SK-N-MC (cell line): ENCODE measurements at regions not wholly inside any gene's neighbourhood (a gene's known extent, or its start where the extent isn't known, plus 50 kb on each side); places are given as distances from the start of the nearest gene placed in this dataset.

Experiments used
- DNase-seq: peaks from one replicate; pipeline ENCODE4 v3.0.0-alpha.2; 2011; ENCODE audit warnings: low read depth, low spot score
- H3K27ac ChIP-seq: fragments of 200-600 bp; sonication (generic); 2 replicates; pipeline ENCODE4 v1.5.1; 2016; ENCODE audit warnings: mixed run types
- H3K36me3 ChIP-seq: fragments of 200-600 bp; sonication (generic); 2 replicates; pipeline ENCODE4 v1.6.1; 2017; ENCODE audit warnings: antibody characterized with exemption, low read length, mixed read lengths; ENCODE audit not compliant: insufficient read depth
- H3K4me3 ChIP-seq: fragments of 200-600 bp; sonication (generic); 2 replicates; pipeline ENCODE4 v1.5.1; 2016
- H3K9ac ChIP-seq: fragments of 200-600 bp; sonication (generic); 2 replicates; pipeline ENCODE4 v1.8.0; 2017; ENCODE audit warnings: mixed run types, mixed read lengths; ENCODE audit not compliant: insufficient read length
- H3K9me3 ChIP-seq: fragments of 200-600 bp; sonication (generic); 2 replicates; pipeline ENCODE4 v1.6.1; 2017; ENCODE audit warnings: low read depth, mild to moderate bottlenecking, antibody characterized with exemption, low read length, moderate library complexity, mixed read lengths
- EZH2 ChIP-seq: fragments of 200-600 bp; sonication (generic); IDR thresholded peaks from one replicate; pipeline ENCODE4 v1.6.1; 2017; ENCODE audit warnings: antibody characterized with exemption
- FOXP2 ChIP-seq: optimal IDR thresholded peaks from 2 replicates; pipeline ENCODE3; 2011; ENCODE audit warnings: mild to moderate bottlenecking, moderate library complexity; ENCODE audit not compliant: insufficient read depth; ENCODE audit errors: extremely low read length, control extremely low read depth
- POLR2AphosphoS5 ChIP-seq: IDR thresholded peaks from 2 replicates; pipeline ENCODE4 v1.6.1; 2012; ENCODE audit warnings: mild to moderate bottlenecking, low read depth, low read length, borderline replicate concordance

- Histone ChIP-seq H3K9ac (no peak overlapping the region), H3K27ac (no peak overlapping the region), H3K9me3 (no peaks in the 10 kb centered on the region), H3K36me3 (no peaks in the 10 kb centered on the region), H3K4me3 (no peak overlapping the region)
- no peak for TF ChIP-seq FOXP2
- no peak for TF ChIP-seq EZH2
- TF ChIP-seq POLR2AphosphoS5: no peak
- no peak for DNase-seq
Measured at GRCh38 chr18:30929718-30930117, 112.8 kb downstream of the DSC3 start.

- no peak overlapping the region for H3K9ac ChIP-seq
- no peaks in the 10 kb centered on the region for H3K36me3 ChIP-seq
- no peak overlapping the region for H3K27ac ChIP-seq
- TF ChIP-seq FOXP2 (no peak), POLR2AphosphoS5 (no peak), EZH2 (no peak)
- no peak for DNase-seq
- H3K4me3 ChIP-seq: no peak overlapping the region
- H3K9me3 ChIP-seq: no peaks in the 10 kb centered on the region
Measured at GRCh38 chr18:30929065-30929464, 113.5 kb downstream of the DSC3 start.

GRCh38 chr18:30927517-30928075 lies 114.9 kb downstream of the DSC3 start:
- Histone ChIP-seq H3K9ac (no peak overlapping the region), H3K27ac (no peak overlapping the region), H3K36me3 (no peaks in the 10 kb centered on the region), H3K9me3 (no peaks in the 10 kb centered on the region), H3K4me3 (no peak overlapping the region)
- TF ChIP-seq POLR2AphosphoS5: no peak
- TF ChIP-seq EZH2: no peak
- no peak for TF ChIP-seq FOXP2
- DNase-seq: no peak

GRCh38 chr18:30927042-30927441 lies 115.5 kb downstream of the DSC3 start:
- no peak overlapping the region for H3K4me3 ChIP-seq
- TF ChIP-seq POLR2AphosphoS5: no peak
- TF ChIP-seq EZH2: no peak
- TF ChIP-seq FOXP2: no peak
- no peak for DNase-seq
- no peaks in the 10 kb centered on the region for H3K9me3 ChIP-seq
- H3K27ac ChIP-seq: no peak overlapping the region
- no peak overlapping the region for H3K9ac ChIP-seq
- no peaks in the 10 kb centered on the region for H3K36me3 ChIP-seq

- H3K9ac ChIP-seq: no peak overlapping the region
- TF ChIP-seq FOXP2 (no peak), POLR2AphosphoS5 (no peak), EZH2 (no peak)
- DNase-seq: no peak
- H3K4me3 ChIP-seq: no peak overlapping the region
- no peaks in the 10 kb centered on the region for H3K9me3 ChIP-seq
- H3K27ac ChIP-seq: no peak overlapping the region
- H3K36me3 ChIP-seq: no peaks in the 10 kb centered on the region
Measured at GRCh38 chr18:30925795-30926194, 116.7 kb downstream of the DSC3 start.

- H3K27ac ChIP-seq: no peak overlapping the region
- DNase-seq: no peak
- no peaks in the 10 kb centered on the region for H3K9me3 ChIP-seq
- H3K36me3 ChIP-seq: no peaks in the 10 kb centered on the region
- H3K4me3 ChIP-seq: no peak overlapping the region
- no peak overlapping the region for H3K9ac ChIP-seq
- no peak for TF ChIP-seq POLR2AphosphoS5
Measured at GRCh38 chr18:30920757-30921156, 121.8 kb downstream of the DSC3 start.

GRCh38 chr18:30920351-30920750 lies 122.2 kb downstream of the DSC3 start:
- TF ChIP-seq POLR2AphosphoS5: no peak
- no peak for TF ChIP-seq FOXP2
- TF ChIP-seq EZH2: no peak
- H3K9ac ChIP-seq: no peak overlapping the region
- H3K9me3 ChIP-seq: no peaks in the 10 kb centered on the region
- H3K4me3 ChIP-seq: no peak overlapping the region
- H3K27ac ChIP-seq: no peak overlapping the region
- H3K36me3 ChIP-seq: no peaks in the 10 kb centered on the region
- no peak for DNase-seq

- Histone ChIP-seq H3K9ac (no peak overlapping the region), H3K36me3 (no peaks in the 10 kb centered on the region), H3K4me3 (no peak overlapping the region), H3K27ac (no peak overlapping the region), H3K9me3 (no peaks in the 10 kb centered on the region)
- DNase-seq: no peak
- TF ChIP-seq FOXP2: no peak
- TF ChIP-seq POLR2AphosphoS5: no peak
- TF ChIP-seq EZH2: no peak
Measured at GRCh38 chr18:30917651-30918050, 124.9 kb downstream of the DSC3 start.

GRCh38 chr18:30915336-30915988 lies 127.1 kb downstream of the DSC3 start:
- Histone ChIP-seq H3K4me3 (no peak overlapping the region), H3K27ac (no peak overlapping the region), H3K36me3 (no peaks in the 10 kb centered on the region), H3K9ac (no peak overlapping the region), H3K9me3 (no peaks in the 10 kb centered on the region)
- DNase-seq: no peak
- TF ChIP-seq EZH2 (no peak), POLR2AphosphoS5 (no peak), FOXP2 (no peak)
